SH-SY5Y (cell line): ENCODE measurements at regions not wholly inside any gene's neighbourhood (a gene's known extent, or its start where the extent isn't known, plus 50 kb on each side); places are given as distances from the start of the nearest gene placed in this dataset.

ENCODE experiments used
- GATA2 ChIP-seq: IDR thresholded peaks from 2 replicates; pipeline ENCODE4 v1.6.1; 2011; ENCODE audit warnings: mild to moderate bottlenecking, low read depth, low read length
- GATA3 ChIP-seq: IDR thresholded peaks from 2 replicates; pipeline ENCODE4 v1.6.1; 2011; ENCODE audit warnings: low read depth, mild to moderate bottlenecking, low read length, moderate library complexity

DNA sequence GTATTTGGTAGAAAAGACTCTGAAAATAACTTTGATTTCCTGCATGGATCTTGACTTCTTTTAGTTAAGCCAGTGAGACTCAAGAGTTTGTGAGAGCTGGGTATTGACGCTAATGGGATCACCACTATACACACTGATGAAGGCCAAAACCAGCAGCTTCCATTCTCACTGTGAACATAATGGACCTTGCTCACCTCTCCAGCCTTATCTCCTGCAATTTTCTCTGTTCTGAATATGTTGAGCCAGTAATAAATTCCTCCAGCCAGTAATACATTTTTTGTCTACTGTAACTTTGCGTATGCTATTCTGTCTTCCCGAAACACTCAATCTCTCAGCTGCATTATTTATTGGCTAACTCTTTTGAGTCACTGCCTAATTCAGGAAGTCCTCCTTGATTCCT, 111.6 kb upstream of the PPP2R5A start:
- TF ChIP-seq GATA3, result no peak
- no peak for TF ChIP-seq GATA2
